D341Med (cell line): ENCODE measurements at regions not wholly inside any gene's neighbourhood (a gene's known extent, or its start where the extent isn't known, plus 50 kb on each side); places are given as distances from the start of the nearest gene placed in this dataset.
"Not testable (repeated sequence)": the region's sequence is repeated elsewhere in the genome, so short reads cannot be mapped to it uniquely, and the experiment has no call there.

Experiments
- DNase-seq: peaks from one replicate; pipeline ENCODE4 v3.0.0; 2012; ENCODE audit warnings: low spot score

DNA sequence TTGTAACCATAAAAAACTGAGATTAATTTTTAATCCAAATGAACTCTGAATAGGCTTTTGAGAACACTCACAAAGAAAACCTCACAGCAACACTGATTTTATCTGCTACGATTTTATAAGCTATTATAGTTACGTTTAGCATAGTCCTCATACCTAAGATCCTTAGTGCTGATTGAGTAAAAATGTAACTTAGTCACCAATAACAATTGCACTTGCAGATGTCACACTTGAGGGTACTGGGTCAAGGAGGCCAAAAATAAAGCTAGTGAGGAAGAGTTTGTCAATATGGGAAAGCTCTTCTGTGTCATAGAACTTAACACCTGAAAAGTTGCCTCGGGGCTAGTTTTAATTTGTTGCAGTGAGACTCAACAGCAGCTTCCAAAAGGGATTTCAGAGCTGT, 706.5 kb upstream of the FAM98A start:
- DNase-seq, result no peak

DNA sequence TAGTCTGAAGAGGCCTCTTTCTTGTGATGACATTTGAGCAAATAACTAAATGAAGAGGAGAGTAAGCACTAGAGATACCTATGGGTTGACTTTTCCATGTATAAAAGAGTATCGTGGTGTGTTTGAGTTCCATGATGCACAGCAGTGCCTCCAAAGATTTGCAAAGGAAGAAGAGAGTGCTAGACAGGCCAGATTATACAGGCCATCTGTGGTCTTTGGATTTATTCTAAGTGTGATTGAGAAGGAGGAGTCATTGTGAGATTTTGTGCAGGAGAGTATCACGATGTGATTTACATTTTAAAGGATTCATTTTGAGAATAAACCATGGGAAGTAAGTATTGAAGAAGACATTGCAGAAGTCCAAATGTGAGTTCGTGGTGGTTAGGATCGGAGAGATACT, 695.9 kb upstream of the FAM98A start:
- no peak for DNase-seq

GRCh38 chr2:34291076-34291475, 692.0 kb upstream of the FAM98A start:
- DNase-seq, result no peak

GRCh38 chr2:34288016-34288415, 688.9 kb upstream of the FAM98A start:
- DNase-seq, result no peak

GRCh38 chr2:34280606-34281005, 681.5 kb upstream of the FAM98A start:
- DNase-seq, result no peak

GRCh38 chr2:34266908-34267697, 668.0 kb upstream of the FAM98A start:
- no peak for DNase-seq

DNA sequence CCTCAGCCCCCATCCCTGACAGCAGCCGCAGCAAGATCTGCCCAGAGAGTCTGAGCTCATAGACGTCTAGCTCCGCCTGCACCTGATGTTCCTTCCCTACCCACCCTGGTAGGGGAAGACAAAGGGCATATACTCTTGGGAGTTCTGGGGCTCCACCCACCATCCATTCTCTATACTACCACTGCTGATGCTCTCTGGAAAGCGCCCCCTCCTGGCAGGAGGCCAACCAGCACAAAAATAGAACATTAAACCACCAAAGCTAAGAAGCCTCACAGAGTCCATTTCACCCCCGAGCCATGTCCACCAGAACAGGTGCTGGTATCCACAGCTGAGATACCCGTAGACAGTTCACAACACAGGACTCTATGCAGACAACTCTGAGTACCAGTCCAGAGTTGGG, 662.6 kb upstream of the FAM98A start:
- no peak for DNase-seq

DNA sequence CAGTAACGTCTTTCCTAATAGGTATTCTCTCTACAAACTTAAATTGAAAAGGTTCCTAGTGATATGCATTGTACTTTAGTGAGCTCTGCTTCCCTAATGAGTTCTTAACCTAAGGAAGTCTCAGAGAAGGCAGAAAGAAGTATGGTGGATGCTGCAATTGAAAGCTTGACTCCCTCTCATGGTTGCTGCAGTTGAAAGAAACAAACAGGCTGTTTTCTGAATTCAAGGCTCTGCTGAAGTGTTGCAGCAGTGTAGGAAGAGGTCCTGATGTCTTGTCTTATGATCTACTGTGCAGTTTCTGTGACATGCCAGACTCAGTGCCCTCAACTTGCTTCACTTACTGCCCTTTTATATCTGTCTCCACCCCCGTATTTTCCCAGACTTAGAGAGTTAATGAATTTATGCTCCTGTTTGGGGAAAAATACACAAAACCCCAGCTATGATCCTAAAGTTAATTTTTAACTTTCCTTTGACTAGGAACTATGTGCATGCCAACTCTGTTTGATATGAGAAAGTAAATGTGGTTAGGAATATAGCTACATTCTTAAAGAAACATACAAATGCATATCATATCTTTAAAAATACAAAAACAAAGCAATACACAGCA, 655.3 kb upstream of the FAM98A start:
- no peak for DNase-seq

DNA sequence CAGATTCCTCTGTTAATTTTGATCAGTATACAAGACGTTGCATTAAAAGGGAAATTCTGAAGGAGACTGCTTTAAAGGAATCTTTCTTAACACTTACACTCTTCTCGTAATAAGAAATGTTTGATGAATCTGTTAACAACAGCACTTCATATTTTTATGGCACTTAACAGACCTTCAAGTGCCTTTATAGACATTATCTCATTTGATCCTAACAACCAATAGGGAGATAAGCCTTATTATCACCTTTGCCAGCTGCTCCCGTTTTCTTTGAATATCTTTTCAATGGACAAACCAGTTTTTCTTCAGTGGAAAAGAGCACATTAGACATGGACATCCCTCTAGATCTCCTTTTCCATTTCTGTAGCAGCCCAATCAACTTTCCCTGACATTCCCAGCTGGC, 653.0 kb upstream of the FAM98A start:
- no peak for DNase-seq

DNA sequence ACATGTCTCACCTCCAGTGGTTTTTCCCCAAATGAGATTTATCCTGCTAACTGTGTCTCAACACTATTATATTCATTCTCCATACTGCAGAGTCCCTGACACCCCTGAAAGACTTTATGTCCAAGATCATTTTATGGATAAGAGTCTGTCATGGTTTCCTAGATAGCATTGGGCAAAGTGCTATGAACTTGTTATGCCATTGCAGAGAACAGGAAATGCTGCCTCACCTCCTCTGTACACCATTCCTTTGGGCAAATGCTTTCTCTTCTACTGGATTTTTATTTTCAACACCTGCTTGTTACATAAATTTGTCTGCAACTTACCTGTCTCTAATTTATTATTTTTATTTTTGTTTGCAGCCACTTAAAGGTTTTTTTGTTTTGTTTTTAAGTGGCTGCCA, 652.5 kb upstream of the FAM98A start:
- DNase-seq, result no peak

DNA sequence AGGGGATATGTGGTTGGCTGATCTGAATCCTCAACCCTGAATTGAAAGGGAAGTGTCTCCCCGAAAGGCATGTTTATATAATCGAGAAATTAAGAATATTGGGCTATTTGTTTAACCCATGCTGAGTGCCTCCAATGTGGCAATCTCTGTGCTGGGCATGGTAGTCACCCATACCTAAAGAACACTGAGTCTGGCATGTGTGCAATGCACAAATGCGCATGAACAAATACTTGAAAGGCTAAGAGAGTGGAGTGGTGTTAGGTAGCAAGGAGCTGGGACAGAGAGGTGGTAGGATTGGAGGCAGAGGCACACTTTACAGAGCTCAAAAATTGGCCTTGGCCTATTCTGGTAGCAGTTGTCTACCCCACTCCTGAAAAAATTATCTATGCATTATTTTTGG, 645.1 kb upstream of the FAM98A start:
- no peak for DNase-seq

DNA sequence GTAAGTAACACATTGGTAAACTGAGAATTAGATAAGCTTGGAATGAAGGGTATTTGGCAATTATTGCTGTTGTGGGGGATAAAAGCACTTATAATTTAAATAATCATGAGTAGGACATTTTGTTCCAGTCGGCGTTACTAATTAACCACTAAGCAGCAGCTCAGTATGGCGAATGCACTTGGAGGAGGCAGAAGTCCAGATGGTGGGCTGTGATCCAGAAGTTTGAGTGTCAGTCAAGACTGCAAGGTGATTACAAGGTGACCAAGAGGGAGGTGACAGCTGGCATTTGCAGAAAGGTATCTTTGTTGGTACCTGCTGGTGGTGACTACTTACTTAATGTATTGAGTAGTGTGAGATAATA, 643.6 kb upstream of the FAM98A start:
- no peak for DNase-seq

DNA sequence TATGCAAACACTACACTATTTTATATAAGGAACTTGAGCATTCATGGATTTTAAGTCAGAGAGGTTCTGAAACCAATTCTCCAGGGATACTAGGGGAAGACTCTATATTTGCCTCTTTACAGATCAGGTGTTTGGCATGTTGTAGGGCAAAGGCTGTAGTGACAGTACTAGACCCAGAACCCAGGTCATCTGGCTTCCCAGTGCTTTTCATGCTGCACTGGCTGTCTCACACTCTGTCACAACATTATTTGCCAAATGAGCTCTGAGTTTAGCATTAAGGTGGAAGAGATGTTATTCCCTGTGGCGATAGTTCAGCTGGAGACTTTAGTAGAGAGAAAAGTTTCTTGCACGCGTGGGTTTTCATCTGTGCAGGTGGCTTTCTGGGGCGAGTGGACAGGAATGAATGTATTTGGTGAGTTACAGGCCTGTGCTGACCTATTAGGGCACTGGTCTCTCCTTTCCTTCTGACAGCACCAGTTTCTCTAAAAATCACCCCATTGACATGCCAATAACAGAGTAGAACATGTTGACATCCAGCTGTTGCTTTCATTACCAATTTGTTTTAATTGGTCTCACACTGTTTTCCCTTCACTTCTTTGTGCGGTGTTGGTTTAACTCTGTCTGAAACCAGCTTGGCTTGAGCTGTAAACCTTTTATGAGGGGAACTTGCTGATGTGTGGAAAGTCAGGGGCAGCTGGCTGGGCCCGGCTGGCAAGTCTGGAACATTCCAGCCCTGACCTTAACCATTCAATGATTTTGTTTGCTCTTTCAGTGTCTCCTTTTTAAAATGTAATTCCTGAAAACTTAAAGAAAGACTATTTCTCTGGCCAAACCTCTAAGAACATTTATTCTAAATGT, 643.0 kb upstream of the FAM98A start:
- no peak for DNase-seq

- DNase-seq, result no peak
Observed at GRCh38 chr2:34239511-34239910, 640.4 kb upstream of the FAM98A start.

DNA sequence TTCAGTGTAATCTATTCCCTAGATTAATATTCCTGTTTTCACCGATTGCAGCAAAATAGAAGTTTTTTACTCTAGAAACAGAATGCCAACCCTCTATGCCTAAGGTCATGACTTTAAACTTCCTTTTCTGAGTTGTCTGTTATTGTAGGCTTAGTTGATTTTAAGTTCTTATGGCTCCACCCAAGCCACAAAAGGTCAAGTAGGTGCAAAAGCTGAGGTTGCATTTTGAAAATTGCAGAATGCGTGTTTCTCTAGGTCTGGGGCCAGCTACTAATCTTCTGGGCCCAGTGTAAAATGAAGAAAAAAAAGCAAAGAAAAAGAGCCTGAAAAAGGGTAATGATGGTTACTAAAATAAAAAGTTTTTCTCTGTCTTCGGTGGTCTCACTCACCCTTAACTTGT, 635.7 kb upstream of the FAM98A start:
- no peak for DNase-seq

DNA sequence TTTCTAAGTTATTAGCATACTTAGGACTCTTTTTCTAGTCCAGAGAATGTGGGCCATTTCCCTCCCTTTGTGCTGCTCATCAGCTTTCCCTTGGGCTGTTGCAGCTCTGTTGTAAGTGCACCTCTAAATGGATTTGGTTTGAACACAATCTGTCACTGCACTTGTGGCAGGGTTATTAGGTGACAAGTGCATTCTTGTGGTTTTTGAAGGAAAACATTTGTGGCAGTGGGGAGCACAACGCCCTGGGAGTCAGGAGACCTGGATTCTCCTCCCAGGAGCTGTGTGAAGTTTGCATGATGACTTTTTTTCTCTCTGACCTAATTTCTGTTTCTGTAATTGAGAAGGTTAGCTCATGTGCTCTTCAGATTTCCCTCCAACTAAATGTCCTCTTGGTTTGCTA, 630.9 kb upstream of the FAM98A start:
- DNase-seq, result no peak

- DNase-seq, result no peak
Observed at GRCh38 chr2:34215174-34215573, 616.1 kb upstream of the FAM98A start.

DNA sequence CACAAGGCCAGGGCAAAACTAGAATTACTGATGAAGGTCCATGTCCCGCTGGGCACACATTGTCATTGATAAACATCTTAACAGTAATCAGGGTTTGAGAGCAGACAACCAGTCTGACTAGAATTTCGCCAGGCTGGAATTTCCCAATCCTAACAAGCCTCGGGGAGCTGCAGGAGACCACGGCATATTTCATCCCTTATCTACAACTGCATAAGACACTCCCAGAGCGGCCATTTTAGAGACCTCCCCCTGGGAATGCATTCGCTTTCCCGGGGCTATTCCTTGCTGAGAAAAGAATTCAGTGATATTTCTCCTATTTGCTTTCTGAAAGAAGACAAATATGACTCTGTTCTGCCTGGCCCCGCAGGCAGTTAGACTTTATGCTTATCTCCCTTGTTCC, 611.3 kb upstream of the FAM98A start:
- DNase-seq, result not testable (repeated sequence)

- DNase-seq, result no peak
Observed at GRCh38 chr2:34204560-34204959, 605.5 kb upstream of the FAM98A start.

DNA sequence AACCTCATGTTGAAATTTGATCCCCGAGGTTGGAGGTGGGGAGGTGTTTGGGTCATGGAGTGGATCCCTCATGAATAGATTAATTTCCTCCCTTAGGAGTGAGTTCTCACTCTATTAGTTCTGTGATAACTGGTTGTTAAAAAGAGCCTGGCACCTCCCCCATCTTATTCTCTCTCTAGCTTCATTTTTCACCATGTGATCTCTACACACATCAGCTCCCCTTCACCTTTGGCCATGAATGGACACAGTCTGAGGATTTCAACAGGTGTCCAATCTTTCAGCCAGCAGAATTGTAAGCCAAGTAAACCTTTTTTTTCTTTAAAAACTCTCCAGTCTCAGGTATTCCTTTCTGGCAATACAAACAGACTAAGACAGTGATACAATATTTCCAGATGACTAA, 602.0 kb upstream of the FAM98A start:
- no peak for DNase-seq

GRCh38 chr2:34199971-34200370, 600.9 kb upstream of the FAM98A start:
- no peak for DNase-seq

DNA sequence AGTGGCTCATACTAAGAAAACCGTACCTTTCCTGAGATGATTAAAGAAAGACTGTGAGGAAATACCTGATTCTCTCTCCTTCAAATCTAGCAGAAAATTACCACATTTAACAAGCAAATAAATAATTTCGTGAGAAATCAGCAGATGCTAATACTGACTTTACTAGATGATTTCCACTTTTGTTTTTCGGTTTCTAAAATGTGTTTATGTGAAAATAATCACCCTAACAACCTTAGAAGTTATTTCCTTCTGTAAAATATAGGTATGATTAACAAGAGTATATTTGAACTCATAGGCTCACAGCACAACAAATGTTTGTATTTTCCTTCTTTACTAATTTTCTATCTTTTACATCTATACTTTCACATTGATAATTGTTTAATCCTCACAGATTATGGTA, 594.1 kb upstream of the FAM98A start:
- DNase-seq, result no peak
